MCF 10A (cell line): ENCODE measurements at regions not wholly inside any gene's neighbourhood (a gene's known extent, or its start where the extent isn't known, plus 50 kb on each side); places are given as distances from the start of the nearest gene placed in this dataset.

Experiments used
- BruUV-seq: library from RNA; stranded (reverse); fragments of 400-500 nt; replicated peaks from 2 replicates; lab custom pipeline; 2021; lab: Mats Ljungman, UMichigan
- CTCF ChIA-PET: fragments of 300-600 bp; sonication (Branson Sonifier 250); formaldehyde crosslinking; extraction: SDS; loops from one replicate; lab custom pipeline; 2021; ENCODE audit warnings: antibody characterized with exemption, inconsistent platforms; lab: Yijun Ruan, JAX
- POLR2A ChIA-PET: fragments of 300-600, 350-650 bp; sonication (Branson Sonifier 250); formaldehyde crosslinking; extraction: SDS; loops from one replicate; lab custom pipeline; 2020; ENCODE audit warnings: antibody characterized with exemption, inconsistent platforms; lab: Yijun Ruan, JAX
- DNase-seq: peaks from one replicate; pipeline ENCODE4 v3.0.0-alpha.2; 2018; ENCODE audit not compliant: unreplicated experiment
- H3K27ac Mint-ChIP-seq: one replicate; pipeline ENCODE4 v1.8.0; 2022; ENCODE audit warnings: mild to moderate bottlenecking, low read depth, mixed read lengths; ENCODE audit not compliant: unreplicated experiment
- H3K27me3 Mint-ChIP-seq: one replicate; pipeline ENCODE4 v1.8.0; 2022; ENCODE audit warnings: mixed read lengths; ENCODE audit not compliant: insufficient read depth, unreplicated experiment
- H3K36me3 Mint-ChIP-seq: one replicate; pipeline ENCODE4 v1.8.0; 2022; ENCODE audit warnings: mild to moderate bottlenecking, moderate library complexity, mixed read lengths; ENCODE audit not compliant: insufficient read depth, unreplicated experiment
- H3K4me1 Mint-ChIP-seq: one replicate; pipeline ENCODE4 v1.8.0; 2022; ENCODE audit warnings: mixed read lengths; ENCODE audit not compliant: insufficient read depth, unreplicated experiment
- H3K4me3 Mint-ChIP-seq: one replicate; pipeline ENCODE4 v1.8.0; 2022; ENCODE audit warnings: mild to moderate bottlenecking, moderate library complexity, mixed read lengths; ENCODE audit not compliant: unreplicated experiment
- H3K9me3 Mint-ChIP-seq: one replicate; pipeline ENCODE4 v1.8.0; 2022; ENCODE audit warnings: mixed read lengths; ENCODE audit not compliant: unreplicated experiment
- CTCF ChIP-seq: fragments of 200-600 bp; IDR thresholded peaks from one replicate; pipeline ENCODE4 v1.8.0; 2022; ENCODE audit warnings: antibody characterized with exemption, mild to moderate bottlenecking; ENCODE audit not compliant: unreplicated experiment
- intact Hi-C: fragments of 100-400 bp; cut with micrococcal nuclease; formaldehyde crosslinking; loops from 2 replicates; pipeline ENCODE4 v1.14.1; 2022

GRCh38 chr5:21071986-21072385 lies 1084.0 kb upstream of the CDH18 start:
- Mint-ChIP-seq H3K4me3 (no peak overlapping the region), H3K4me1 (no peaks in the 10 kb centered on the region), H3K27me3 (no peaks in the 10 kb centered on the region), H3K27ac (no peak overlapping the region), H3K36me3 (no peaks in the 10 kb centered on the region), H3K9me3 (no peaks in the 10 kb centered on the region)
- BruUV-seq: no TSS peak
- ChIA-PET POLR2A (no interaction called here), CTCF (no interaction called here)
- DNase-seq: no peak
- intact Hi-C loops: no loop called here
- no peak for TF ChIP-seq CTCF

- intact Hi-C loops: no loop called here
- no peaks in the 10 kb centered on the region for H3K4me1 Mint-ChIP-seq
- CTCF ChIA-PET: interaction anchor here (0.7 kb wide), 1 partner anchor 41 kb away, joined by 3 read pairs; no protein-coding TSS in a partner anchor
- H3K4me3 Mint-ChIP-seq: no peak overlapping the region
- H3K27me3 Mint-ChIP-seq: no peaks in the 10 kb centered on the region
- TF ChIP-seq CTCF: no peak
- H3K9me3 Mint-ChIP-seq: no peaks in the 10 kb centered on the region
- POLR2A ChIA-PET: no interaction called here
- H3K36me3 Mint-ChIP-seq: no peaks in the 10 kb centered on the region
- H3K27ac Mint-ChIP-seq: no peak overlapping the region
- BruUV-seq: no TSS peak
- no peak for DNase-seq
These were observed 1083.4 kb upstream of the CDH18 start for GRCh38 chr5:21071421-21071820.

GRCh38 chr5:21070858-21071257 lies 1082.9 kb upstream of the CDH18 start:
- BruUV-seq: no TSS peak
- TF ChIP-seq CTCF: no peak
- Mint-ChIP-seq H3K4me1 (no peaks in the 10 kb centered on the region), H3K4me3 (no peak overlapping the region), H3K9me3 (no peaks in the 10 kb centered on the region), H3K36me3 (no peaks in the 10 kb centered on the region), H3K27me3 (no peaks in the 10 kb centered on the region), H3K27ac (no peak overlapping the region)
- ChIA-PET CTCF (interaction anchor here (0.7 kb wide), 1 partner anchor 41 kb away, joined by 3 read pairs; no protein-coding TSS in a partner anchor), POLR2A (no interaction called here)
- no peak for DNase-seq
- intact Hi-C loops: no loop called here

GRCh38 chr5:21067724-21068123 lies 1079.7 kb upstream of the CDH18 start:
- H3K9me3 Mint-ChIP-seq: peaks cover 2% of the 10 kb centered on the region
- no peaks in the 10 kb centered on the region for H3K4me1 Mint-ChIP-seq
- ChIA-PET CTCF (no interaction called here), POLR2A (no interaction called here)
- no TSS peak for BruUV-seq
- DNase-seq: no peak
- intact Hi-C loops: no loop called here
- H3K27me3 Mint-ChIP-seq: no peaks in the 10 kb centered on the region
- H3K27ac Mint-ChIP-seq: no peak overlapping the region
- no peaks in the 10 kb centered on the region for H3K36me3 Mint-ChIP-seq
- TF ChIP-seq CTCF: no peak
- no peak overlapping the region for H3K4me3 Mint-ChIP-seq
